Liver (tissue), 3 donors: ENCODE measurements at regions not wholly inside any gene's neighbourhood (a gene's known extent, or its start where the extent isn't known, plus 50 kb on each side); places are given as distances from the start of the nearest gene placed in this dataset.

Source experiments
- ATF3 ChIP-seq: IDR thresholded peaks from 2 replicates; pipeline ENCODE4 v1.6.1; 2016; ENCODE audit warnings: antibody characterized with exemption
- EGR1 ChIP-seq, 2 donors: IDR thresholded peaks; 2 replicates each; pipeline ENCODE4 v1.6.1; 2016 to 2018; ENCODE audit warnings: antibody characterized with exemption in 2 of 2, low read depth in 2 of 2
- GABPA ChIP-seq, 2 donors: IDR thresholded peaks in 1 of 2; conservative IDR thresholded peaks in 1 of 2; 2 replicates each; pipeline ENCODE4 v1.6.1; 2016; ENCODE audit warnings: antibody characterized with exemption in 2 of 2, mild to moderate bottlenecking in 1 of 2, moderate library complexity in 1 of 2
- HNF4A ChIP-seq, 2 donors: conservative IDR thresholded peaks; 2 replicates each; pipeline ENCODE4 v1.6.1; 2016; ENCODE audit warnings: antibody characterized with exemption in 2 of 2, mild to moderate bottlenecking in 2 of 2
- HNF4G ChIP-seq: IDR thresholded peaks from 2 replicates; pipeline ENCODE4 v1.6.1; 2016; ENCODE audit warnings: antibody characterized with exemption
- JUND ChIP-seq, 2 donors: IDR thresholded peaks; 2 replicates each; pipeline ENCODE4 v1.6.1; 2016; ENCODE audit warnings: antibody characterized with exemption in 2 of 2
- NR2F2 ChIP-seq: IDR thresholded peaks from 2 replicates; pipeline ENCODE4 v1.6.1; 2016; ENCODE audit warnings: antibody characterized with exemption
- REST ChIP-seq: IDR thresholded peaks from 2 replicates; pipeline ENCODE4 v1.6.1; 2016; ENCODE audit warnings: antibody characterized with exemption, mild to moderate bottlenecking
- SP1 ChIP-seq: IDR thresholded peaks from 2 replicates; pipeline ENCODE4 v1.6.1; 2018; ENCODE audit warnings: antibody characterized with exemption, mild to moderate bottlenecking
- TAF1 ChIP-seq: conservative IDR thresholded peaks from 2 replicates; pipeline ENCODE4 v1.6.1; 2016; ENCODE audit warnings: antibody characterized with exemption, mild to moderate bottlenecking
- YY1 ChIP-seq: IDR thresholded peaks from 2 replicates; pipeline ENCODE4 v1.6.1; 2016; ENCODE audit warnings: antibody characterized with exemption, mild to moderate bottlenecking
- ZBTB33 ChIP-seq: IDR thresholded peaks from 2 replicates; pipeline ENCODE4 v1.6.1; 2016; ENCODE audit warnings: antibody characterized with exemption
- TF ChIP-seq, protein P1 (sequence below): fragments of 150-350 bp; IDR thresholded peaks from 2 replicates; pipeline ENCODE4 v1.5.1; 2017; ENCODE audit warnings: improper control_type of control experiment, low read depth, low read length; ENCODE audit not compliant: missing input control
- TF ChIP-seq, protein P2 (sequence below): IDR thresholded peaks from 2 replicates; pipeline ENCODE4 v1.6.1; 2016; ENCODE audit warnings: antibody characterized with exemption
- donor health status: healthy.
- donor health status: healthy.

GRCh38 chr2:154556607-154557006 lies 141.9 kb upstream of the KCNJ3 start:
- TF ChIP-seq, protein P1, sequence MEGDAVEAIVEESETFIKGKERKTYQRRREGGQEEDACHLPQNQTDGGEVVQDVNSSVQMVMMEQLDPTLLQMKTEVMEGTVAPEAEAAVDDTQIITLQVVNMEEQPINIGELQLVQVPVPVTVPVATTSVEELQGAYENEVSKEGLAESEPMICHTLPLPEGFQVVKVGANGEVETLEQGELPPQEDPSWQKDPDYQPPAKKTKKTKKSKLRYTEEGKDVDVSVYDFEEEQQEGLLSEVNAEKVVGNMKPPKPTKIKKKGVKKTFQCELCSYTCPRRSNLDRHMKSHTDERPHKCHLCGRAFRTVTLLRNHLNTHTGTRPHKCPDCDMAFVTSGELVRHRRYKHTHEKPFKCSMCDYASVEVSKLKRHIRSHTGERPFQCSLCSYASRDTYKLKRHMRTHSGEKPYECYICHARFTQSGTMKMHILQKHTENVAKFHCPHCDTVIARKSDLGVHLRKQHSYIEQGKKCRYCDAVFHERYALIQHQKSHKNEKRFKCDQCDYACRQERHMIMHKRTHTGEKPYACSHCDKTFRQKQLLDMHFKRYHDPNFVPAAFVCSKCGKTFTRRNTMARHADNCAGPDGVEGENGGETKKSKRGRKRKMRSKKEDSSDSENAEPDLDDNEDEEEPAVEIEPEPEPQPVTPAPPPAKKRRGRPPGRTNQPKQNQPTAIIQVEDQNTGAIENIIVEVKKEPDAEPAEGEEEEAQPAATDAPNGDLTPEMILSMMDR: no peak
- no peak for TF ChIP-seq REST
- no peak for TF ChIP-seq TAF1
- TF ChIP-seq HNF4G: no peak
- no peak for TF ChIP-seq GABPA (IDR thresholded peaks at IDR 0.05 in 1 of 2, conservative IDR thresholded peaks at IDR 0.05 in 1 of 2)
- TF ChIP-seq JUND (IDR thresholded peaks at IDR 0.05): no peak
- no peak for TF ChIP-seq SP1
- no peak for TF ChIP-seq YY1
- no peak for TF ChIP-seq HNF4A (conservative IDR thresholded peaks at IDR 0.05)
- no peak for TF ChIP-seq ZBTB33
- TF ChIP-seq, protein P2, sequence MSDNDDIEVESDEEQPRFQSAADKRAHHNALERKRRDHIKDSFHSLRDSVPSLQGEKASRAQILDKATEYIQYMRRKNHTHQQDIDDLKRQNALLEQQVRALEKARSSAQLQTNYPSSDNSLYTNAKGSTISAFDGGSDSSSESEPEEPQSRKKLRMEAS: no peak
- no peak for TF ChIP-seq NR2F2
- TF ChIP-seq EGR1 (IDR thresholded peaks at IDR 0.05; ENCODE audit: low read depth in 2 of 2): no peak
- TF ChIP-seq ATF3: no peak
